ENCODE measurements at regions not wholly inside any gene's neighbourhood (a gene's known extent, or its start where the extent isn't known, plus 50 kb on each side); places are given as distances from the start of the nearest gene placed in this dataset.
"Not testable (repeated sequence)": the region's sequence is repeated elsewhere in the genome, so short reads cannot be mapped to it uniquely, and the experiment has no call there.

GRCh38 chr6:73937805-73938204 is 241.8 kb downstream of the CD109 start:
- intact Hi-C loops (cut with micrococcal nuclease): no loop called here

GRCh38 chr6:73932866-73933265 is 236.9 kb downstream of the CD109 start:
- no peaks in the 10 kb centered on the region for H3K4me1 Mint-ChIP-seq
- H3K27me3 Mint-ChIP-seq (ENCODE audit: low read depth in 2 of 2): no peaks in the 10 kb centered on the region
- Histone ChIP-seq H3K27ac (ENCODE audit: low read length) (no peak overlapping the region), H3K27me3 (ENCODE audit: control insufficient read depth, insufficient read depth, low read length) (no peaks in the 10 kb centered on the region), H3K4me1 (ENCODE audit: control insufficient read depth, insufficient read depth, low read length) (no peaks in the 10 kb centered on the region), H3K36me3 (ENCODE audit: control insufficient read depth, insufficient read depth, low read length) (no peaks in the 10 kb centered on the region), H3K9me3 (ENCODE audit: control insufficient read depth, insufficient read depth, low read length) (peaks cover 7% of the 10 kb centered on the region), H3K4me3 (ENCODE audit: low read length) (no peak overlapping the region)
- TF ChIP-seq CTCF (IDR thresholded peaks at IDR 0.05): no peak
- no peak overlapping the region for H3K27ac Mint-ChIP-seq
- no peak for ATAC-seq
- intact Hi-C loops (cut with micrococcal nuclease): no loop called here
- no peak overlapping the region for H3K4me3 Mint-ChIP-seq
- no peak for DNase-seq
- H3K36me3 Mint-ChIP-seq: no peaks in the 10 kb centered on the region
- peaks cover 6 to 7% of the 10 kb centered on the region in 2 donors for H3K9me3 Mint-ChIP-seq

More at GRCh38 chr6:73937805-73938204, 241.8 kb downstream of the CD109 start:
- Mint-ChIP-seq H3K9me3 (peaks cover 2 to 7% of the 10 kb centered on the region in 2 donors), H3K36me3 (no peaks in the 10 kb centered on the region), H3K4me1 (no peaks in the 10 kb centered on the region), H3K27ac (no peak overlapping the region), H3K4me3 (no peak overlapping the region), H3K27me3 (ENCODE audit: low read depth in 2 of 2) (no peaks in the 10 kb centered on the region)
- no peak for TF ChIP-seq CTCF (IDR thresholded peaks at IDR 0.05)
- Histone ChIP-seq H3K4me1 (ENCODE audit: control insufficient read depth, insufficient read depth, low read length) (no peaks in the 10 kb centered on the region), H3K36me3 (ENCODE audit: control insufficient read depth, insufficient read depth, low read length) (no peaks in the 10 kb centered on the region), H3K9me3 (ENCODE audit: control insufficient read depth, insufficient read depth, low read length) (no peaks in the 10 kb centered on the region), H3K27ac (ENCODE audit: low read length) (no peak overlapping the region), H3K4me3 (ENCODE audit: low read length) (no peak overlapping the region), H3K27me3 (ENCODE audit: control insufficient read depth, insufficient read depth, low read length) (no peaks in the 10 kb centered on the region)
- DNase-seq (no peak), ATAC-seq (no peak)

GRCh38 chr6:73929405-73929804 is 233.4 kb downstream of the CD109 start:
- intact Hi-C loops (cut with micrococcal nuclease): no loop called here
- Histone ChIP-seq H3K4me3 (ENCODE audit: low read length) (no peak overlapping the region), H3K27me3 (ENCODE audit: control insufficient read depth, insufficient read depth, low read length) (no peaks in the 10 kb centered on the region), H3K27ac (ENCODE audit: low read length) (no peak overlapping the region), H3K36me3 (ENCODE audit: control insufficient read depth, insufficient read depth, low read length) (no peaks in the 10 kb centered on the region), H3K9me3 (ENCODE audit: control insufficient read depth, insufficient read depth, low read length) (peaks cover 7% of the 10 kb centered on the region), H3K4me1 (ENCODE audit: control insufficient read depth, insufficient read depth, low read length) (no peaks in the 10 kb centered on the region)
- no peaks in the 10 kb centered on the region for H3K36me3 Mint-ChIP-seq
- no peaks in the 10 kb centered on the region for H3K4me1 Mint-ChIP-seq
- DNase-seq (no peak), ATAC-seq (no peak)
- 90% methylated on average over 3 of the region's 3 CpGs for WGBS (ENCODE audit: insufficient coverage)
- no peak for TF ChIP-seq CTCF (IDR thresholded peaks at IDR 0.05)
- no peaks in the 10 kb centered on the region for H3K27me3 Mint-ChIP-seq (ENCODE audit: low read depth in 2 of 2)
- no peak overlapping the region for H3K4me3 Mint-ChIP-seq
- no peak overlapping the region for H3K27ac Mint-ChIP-seq
- H3K9me3 Mint-ChIP-seq: peaks cover 10 to 13% of the 10 kb centered on the region in 2 donors

GRCh38 chr6:73927421-73927820 is 231.4 kb downstream of the CD109 start:
- no peak overlapping the region for H3K4me3 Mint-ChIP-seq
- peaks cover 10 to 15% of the 10 kb centered on the region in 2 donors for H3K9me3 Mint-ChIP-seq
- no peak for ATAC-seq
- H3K36me3 Mint-ChIP-seq: no peaks in the 10 kb centered on the region
- H3K27me3 Mint-ChIP-seq (ENCODE audit: low read depth in 2 of 2): no peaks in the 10 kb centered on the region
- no peaks in the 10 kb centered on the region for H3K4me1 Mint-ChIP-seq
- no peak for DNase-seq
- no peak for TF ChIP-seq CTCF (IDR thresholded peaks at IDR 0.05)
- H3K36me3 ChIP-seq (ENCODE audit: control insufficient read depth, insufficient read depth, low read length): no peaks in the 10 kb centered on the region
- no peak overlapping the region for H3K27ac Mint-ChIP-seq
- intact Hi-C loops (cut with micrococcal nuclease): no loop called here
- H3K9me3 ChIP-seq (ENCODE audit: control insufficient read depth, insufficient read depth, low read length): peaks cover 7% of the 10 kb centered on the region
- no peaks in the 10 kb centered on the region for H3K27me3 ChIP-seq (ENCODE audit: control insufficient read depth, insufficient read depth, low read length)
- no peaks in the 10 kb centered on the region for H3K4me1 ChIP-seq (ENCODE audit: control insufficient read depth, insufficient read depth, low read length)
- no peak overlapping the region for H3K27ac ChIP-seq (ENCODE audit: low read length)
- H3K4me3 ChIP-seq (ENCODE audit: low read length): no peak overlapping the region

DNA sequence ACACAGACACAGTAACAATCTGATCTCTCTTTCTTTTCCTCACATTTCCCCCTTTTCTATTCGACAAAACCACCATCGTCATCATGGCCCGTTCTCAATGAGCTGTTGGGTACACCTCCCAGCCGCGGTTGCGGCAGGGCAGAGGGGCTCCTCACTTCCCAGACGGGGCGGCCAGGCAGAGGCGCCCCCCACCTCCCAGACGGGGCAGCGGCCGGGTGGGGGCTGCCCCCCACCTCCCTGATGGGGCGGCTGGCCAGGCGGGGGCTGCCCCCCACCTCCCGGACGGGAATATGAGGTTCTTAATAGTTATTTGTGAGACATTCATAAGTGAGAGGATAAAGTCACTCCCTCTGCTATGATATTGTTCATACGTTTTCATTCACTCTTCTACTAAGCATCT is 229.7 kb downstream of the CD109 start:
- H3K27me3 ChIP-seq (ENCODE audit: control insufficient read depth, insufficient read depth, low read length); H3K4me1 Mint-ChIP-seq; H3K4me1 ChIP-seq (ENCODE audit: control insufficient read depth, insufficient read depth, low read length); DNase-seq; H3K27me3 Mint-ChIP-seq (ENCODE audit: low read depth in 2 of 2); H3K4me3 ChIP-seq (ENCODE audit: low read length); H3K36me3 ChIP-seq (ENCODE audit: control insufficient read depth, insufficient read depth, low read length); intact Hi-C loops (cut with micrococcal nuclease); H3K9me3 ChIP-seq (ENCODE audit: control insufficient read depth, insufficient read depth, low read length); H3K27ac Mint-ChIP-seq; H3K36me3 Mint-ChIP-seq; H3K27ac ChIP-seq (ENCODE audit: low read length); H3K4me3 Mint-ChIP-seq; ATAC-seq: not testable (repeated sequence)
- H3K9me3 Mint-ChIP-seq: peaks cover 8 to 13% of the 10 kb centered on the region in 2 donors
- 89% methylated on average over 12 of the region's 17 CpGs for WGBS (ENCODE audit: insufficient coverage)
